Fibroblast of villous mesenchyme (primary cell): ENCODE measurements at regions not wholly inside any gene's neighbourhood (a gene's known extent, or its start where the extent isn't known, plus 50 kb on each side); places are given as distances from the start of the nearest gene placed in this dataset.

Source experiments
- DNase-seq: peaks from one replicate; pipeline ENCODE4 v3.0.0-alpha.2; 2010; ENCODE audit warnings: low read depth
- H3K4me3 ChIP-seq: 2 replicates; pipeline ENCODE4 v1.5.1; 2011; ENCODE audit warnings: low read depth, mild to moderate bottlenecking, low read length
- TF ChIP-seq, protein P1 (sequence below): IDR thresholded peaks from 2 replicates; pipeline ENCODE4 v1.5.1; 2012; ENCODE audit warnings: low read depth, mild to moderate bottlenecking, low read length; ENCODE audit not compliant: insufficient read depth

DNA sequence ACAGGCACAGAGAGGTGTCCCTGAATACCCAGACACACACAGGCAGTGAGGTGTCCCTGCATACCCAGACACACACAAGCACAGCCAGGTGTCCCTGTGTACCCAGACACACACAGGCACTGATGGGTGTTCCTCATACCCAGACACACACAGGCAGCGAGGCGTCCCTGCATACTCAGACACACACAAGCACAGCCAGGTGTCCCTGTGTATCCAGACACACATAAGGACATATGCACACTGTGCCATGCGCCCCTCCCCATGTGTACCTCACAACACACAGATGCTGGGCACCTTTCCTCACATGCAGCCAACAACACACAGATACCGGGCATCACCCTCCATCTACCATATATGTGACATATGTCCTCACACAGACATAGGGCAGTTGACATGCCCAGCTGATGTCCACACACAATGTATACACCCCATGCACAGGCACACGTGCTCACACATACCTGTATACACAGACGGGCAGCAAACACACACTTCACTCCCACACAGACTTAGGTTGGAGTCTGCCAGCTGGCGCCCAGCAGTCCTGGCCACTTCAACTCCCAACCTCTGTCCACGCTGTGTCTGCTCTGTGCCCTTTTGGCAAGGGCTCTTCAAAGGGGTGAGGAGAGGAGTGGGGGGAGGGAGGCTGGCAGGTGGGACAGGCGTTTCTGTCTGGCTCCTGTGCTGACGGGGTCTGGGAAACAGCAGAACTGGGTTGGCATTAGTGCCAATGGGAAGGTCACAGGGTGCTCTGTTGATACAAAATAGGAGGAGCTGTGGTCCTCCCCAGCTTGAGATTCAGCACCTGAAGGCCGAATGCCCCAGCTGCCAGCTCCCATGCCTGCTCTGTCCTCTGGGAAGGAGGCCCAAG is 69.4 kb upstream of the ALX4 start:
- TF ChIP-seq, protein P1, sequence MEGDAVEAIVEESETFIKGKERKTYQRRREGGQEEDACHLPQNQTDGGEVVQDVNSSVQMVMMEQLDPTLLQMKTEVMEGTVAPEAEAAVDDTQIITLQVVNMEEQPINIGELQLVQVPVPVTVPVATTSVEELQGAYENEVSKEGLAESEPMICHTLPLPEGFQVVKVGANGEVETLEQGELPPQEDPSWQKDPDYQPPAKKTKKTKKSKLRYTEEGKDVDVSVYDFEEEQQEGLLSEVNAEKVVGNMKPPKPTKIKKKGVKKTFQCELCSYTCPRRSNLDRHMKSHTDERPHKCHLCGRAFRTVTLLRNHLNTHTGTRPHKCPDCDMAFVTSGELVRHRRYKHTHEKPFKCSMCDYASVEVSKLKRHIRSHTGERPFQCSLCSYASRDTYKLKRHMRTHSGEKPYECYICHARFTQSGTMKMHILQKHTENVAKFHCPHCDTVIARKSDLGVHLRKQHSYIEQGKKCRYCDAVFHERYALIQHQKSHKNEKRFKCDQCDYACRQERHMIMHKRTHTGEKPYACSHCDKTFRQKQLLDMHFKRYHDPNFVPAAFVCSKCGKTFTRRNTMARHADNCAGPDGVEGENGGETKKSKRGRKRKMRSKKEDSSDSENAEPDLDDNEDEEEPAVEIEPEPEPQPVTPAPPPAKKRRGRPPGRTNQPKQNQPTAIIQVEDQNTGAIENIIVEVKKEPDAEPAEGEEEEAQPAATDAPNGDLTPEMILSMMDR = no peak
- no peak overlapping the region for H3K4me3 ChIP-seq
- DNase-seq = no peak

DNA sequence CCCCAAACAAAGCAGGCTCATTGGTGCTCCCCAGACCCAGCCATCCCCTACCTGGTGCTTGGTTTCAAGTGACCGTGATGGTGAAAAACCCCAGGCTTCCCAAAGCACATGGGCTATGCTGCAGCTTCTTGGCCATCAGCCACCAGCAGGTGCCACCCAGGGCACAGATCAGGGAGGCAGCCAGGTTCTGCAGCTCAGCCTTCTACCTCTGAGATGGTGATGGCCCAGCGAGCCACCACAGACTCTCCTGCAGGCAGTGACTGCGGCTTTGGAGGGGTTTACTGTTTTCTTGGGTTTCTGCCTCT is 70.0 kb upstream of the ALX4 start:
- no peak for DNase-seq
- H3K4me3 ChIP-seq = no peak overlapping the region
- TF ChIP-seq, protein P1 = no peak

DNA sequence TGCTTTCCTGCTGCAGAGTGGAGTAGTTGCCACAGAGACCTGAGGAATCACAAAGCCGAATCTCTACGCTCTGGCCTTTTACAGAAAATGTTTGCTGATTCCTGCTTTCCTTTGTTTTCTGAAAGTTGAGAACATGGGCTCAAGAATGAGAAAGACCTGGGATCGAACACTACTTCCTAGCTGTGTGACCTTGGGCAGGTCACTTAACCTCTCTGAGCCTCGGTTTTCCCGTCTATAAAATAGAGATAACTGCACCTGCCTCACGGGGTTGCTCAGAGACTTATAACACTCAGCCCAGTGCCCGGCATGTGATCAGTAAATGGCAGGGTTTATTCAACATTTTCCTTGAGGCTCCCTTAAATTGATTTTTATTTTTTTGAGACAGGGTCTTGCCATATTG is 70.9 kb upstream of the ALX4 start:
- TF ChIP-seq, protein P1 = no peak
- no peak overlapping the region for H3K4me3 ChIP-seq
- DNase-seq = no peak

DNA sequence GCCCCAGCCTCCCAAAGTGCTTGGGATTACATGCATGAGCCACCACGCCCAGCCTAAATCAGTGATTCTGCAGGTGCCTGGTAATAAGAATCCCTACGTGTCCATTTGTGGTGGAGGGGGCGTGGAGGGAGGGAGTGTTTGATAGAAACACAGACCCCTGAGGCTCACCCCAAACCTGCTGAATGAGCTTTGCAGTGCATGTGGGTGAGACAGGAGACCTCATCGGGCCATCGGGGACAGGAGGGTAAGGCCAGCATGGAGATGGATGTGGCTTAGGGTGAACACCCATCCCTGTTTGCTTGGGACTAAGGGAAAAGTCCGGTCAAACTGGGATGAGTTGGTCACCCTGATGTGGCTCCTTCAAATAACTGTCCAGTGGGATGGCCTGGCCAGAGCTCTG is 71.3 kb upstream of the ALX4 start:
- H3K4me3 ChIP-seq = no peak overlapping the region
- no peak for DNase-seq
- TF ChIP-seq, protein P1 = no peak

DNA sequence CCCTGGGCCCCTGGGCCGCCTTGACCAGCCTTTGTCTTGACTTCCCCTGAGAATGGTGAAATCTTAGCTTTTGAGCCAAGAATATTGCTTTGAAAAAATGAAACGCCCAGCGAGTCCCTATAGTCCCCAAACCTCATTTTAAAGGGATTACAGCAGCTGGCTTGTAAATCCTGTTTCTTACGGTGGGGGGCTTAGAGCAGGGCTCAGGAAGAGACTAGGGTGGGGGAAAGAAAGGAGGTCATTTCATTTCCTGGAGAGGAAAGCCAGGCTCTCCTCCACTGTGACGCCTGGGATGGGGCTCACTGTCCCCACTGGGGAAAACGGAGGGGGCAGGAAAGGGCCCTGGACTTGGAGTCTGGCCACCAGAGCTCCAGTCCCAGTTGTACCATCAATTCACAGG is 72.2 kb upstream of the ALX4 start:
- no peak for DNase-seq
- H3K4me3 ChIP-seq = no peak overlapping the region
- TF ChIP-seq, protein P1 = no peak

DNA sequence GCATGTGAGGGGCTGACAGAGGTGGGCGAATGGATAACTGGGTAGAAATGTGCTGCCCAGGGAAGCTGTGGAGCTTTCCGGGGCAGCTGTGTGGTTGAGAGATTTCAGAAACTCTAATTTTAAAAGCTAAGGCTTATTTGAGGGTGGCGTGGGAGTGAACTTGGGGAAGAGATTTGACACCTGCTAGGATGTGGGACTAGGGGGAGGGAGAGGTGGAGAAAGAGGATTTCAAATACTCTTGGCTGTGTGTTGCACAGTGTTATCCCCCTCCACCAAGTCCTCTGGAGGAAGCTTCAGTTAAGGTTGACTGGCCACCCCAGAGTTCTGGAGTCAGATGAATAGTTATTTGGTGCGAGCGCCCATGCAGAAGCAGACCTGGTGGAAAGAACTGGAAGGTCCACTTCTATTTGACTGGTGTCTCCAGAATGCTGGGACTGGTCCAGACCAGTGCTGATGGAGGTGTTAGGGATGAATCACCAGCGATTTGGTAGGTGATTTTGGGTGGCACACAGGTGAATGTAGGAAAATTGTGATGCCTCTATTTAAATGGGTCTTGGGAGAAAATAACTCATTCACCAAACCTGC is 72.8 kb upstream of the ALX4 start:
- TF ChIP-seq, protein P1 = no peak
- no peak for DNase-seq

More for the DNA sequence above, 72.8 kb upstream of the ALX4 start:
- H3K4me3 ChIP-seq = no peak overlapping the region
